Right forelimb (tissue), 1 donor: ENCODE measurements at regions not wholly inside any gene's neighbourhood (a gene's known extent, or its start where the extent isn't known, plus 50 kb on each side); places are given as distances from the start of the nearest gene placed in this dataset.

Source experiments
- DNase-seq: peaks from one replicate; pipeline ENCODE4 v3.0.0-alpha.2; 2018

GRCh38 chr10:4730998-4731397, 95.0 kb upstream of the AKR1E2 start:
- DNase-seq, result no peak

GRCh38 chr10:4725917-4726606, 99.9 kb upstream of the AKR1E2 start:
- no peak for DNase-seq

DNA sequence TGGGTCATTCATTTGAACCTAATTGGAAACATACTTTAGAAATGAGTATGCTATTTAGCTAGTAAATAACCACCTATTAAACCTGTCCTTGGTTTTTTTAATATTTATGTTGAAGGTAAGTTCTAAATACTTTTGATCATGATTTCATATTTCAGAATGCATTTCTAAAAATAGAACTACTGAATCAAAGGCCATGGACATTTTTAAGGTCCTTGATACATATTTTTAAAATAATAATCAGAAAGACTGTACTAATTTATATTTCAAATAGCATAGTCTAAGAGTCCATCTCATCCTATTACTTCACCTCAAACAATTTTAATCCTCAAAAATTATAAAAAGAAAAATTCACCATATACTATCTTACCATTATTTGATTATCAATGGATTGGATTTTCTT, 102.1 kb upstream of the AKR1E2 start:
- DNase-seq, result no peak

DNA sequence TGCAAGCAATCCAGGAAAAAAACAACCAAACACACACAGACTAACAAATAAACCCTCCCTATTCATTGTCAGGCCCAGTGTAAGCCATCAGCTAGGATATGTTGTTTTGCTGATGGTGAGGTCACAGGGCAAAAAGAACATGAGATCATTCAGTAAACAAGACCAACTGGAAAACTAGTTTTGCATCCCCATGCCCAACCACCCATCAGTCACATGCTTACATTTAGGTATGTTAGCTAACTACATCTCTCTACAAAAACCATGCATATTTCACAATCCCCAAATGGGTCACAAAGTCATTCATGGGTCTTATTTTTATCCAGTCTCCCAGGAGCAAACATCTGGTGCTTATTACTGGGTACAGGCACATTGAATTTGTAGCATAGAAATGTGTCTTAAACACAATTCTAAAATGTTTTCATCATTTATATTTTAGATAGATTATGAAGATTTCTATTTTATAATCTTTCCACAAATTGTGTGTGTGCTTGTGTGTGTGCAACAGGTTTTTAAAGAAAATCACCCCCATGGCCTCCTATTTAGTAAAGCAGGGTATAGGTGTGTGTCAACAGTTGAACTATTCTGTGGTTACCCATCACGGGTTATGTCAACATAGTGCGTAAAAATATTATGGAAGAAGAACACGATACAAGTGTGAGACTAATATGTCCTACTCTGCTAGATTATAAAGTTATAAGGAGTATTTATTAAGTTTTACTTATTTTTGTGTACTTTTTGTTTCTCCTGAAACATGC, 103.8 kb upstream of the AKR1E2 start:
- DNase-seq, result no peak

GRCh38 chr10:4720463-4720862, 105.5 kb upstream of the AKR1E2 start:
- no peak for DNase-seq

- DNase-seq, result no peak
Measured at GRCh38 chr10:4719671-4720070, 106.3 kb upstream of the AKR1E2 start.

- DNase-seq, result no peak
Measured at GRCh38 chr10:4719036-4719435, 107.0 kb upstream of the AKR1E2 start.

- no peak for DNase-seq
Measured at GRCh38 chr10:4718544-4718943, 107.5 kb upstream of the AKR1E2 start.

DNA sequence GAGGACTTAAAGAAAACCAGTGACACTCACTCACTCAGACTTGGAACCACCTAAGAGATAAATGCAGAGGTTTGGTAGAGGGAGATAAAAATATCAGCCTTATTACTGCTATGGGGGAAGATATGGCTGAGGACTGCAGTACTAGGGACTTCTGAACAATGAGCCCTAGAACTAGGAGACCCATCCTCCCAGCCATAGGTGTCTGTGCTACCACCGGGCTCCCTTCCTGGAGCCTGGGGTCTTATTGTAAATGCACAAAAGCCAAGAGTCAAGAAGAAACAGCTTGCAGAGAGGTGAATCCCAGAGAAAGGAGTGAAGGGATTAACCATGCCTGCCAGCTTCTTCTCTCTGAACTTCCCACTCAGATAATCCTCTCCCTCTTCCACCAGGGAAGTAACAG, 108.3 kb upstream of the AKR1E2 start:
- no peak for DNase-seq

DNA sequence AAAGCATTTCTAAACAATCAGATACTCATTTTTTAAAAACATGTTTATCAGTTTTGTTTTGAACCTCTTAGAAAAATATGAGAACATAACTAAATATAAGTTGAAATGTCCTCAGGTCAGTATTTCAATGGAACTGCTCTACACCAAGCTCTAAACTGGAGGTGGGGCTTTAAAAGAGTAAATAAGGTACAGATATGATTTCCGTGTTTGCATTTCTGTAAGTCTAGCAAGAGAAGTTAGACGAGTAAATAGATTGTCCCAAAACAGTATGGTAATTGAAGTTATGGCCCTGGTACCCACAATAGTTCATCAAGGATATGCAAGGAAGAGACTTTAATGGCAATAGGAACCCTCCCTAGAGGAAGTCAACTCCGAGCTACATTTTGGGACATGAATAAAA, 115.1 kb upstream of the AKR1E2 start:
- DNase-seq, result no peak

GRCh38 chr10:4708123-4708759, 117.8 kb upstream of the AKR1E2 start:
- DNase-seq, result no peak

DNA sequence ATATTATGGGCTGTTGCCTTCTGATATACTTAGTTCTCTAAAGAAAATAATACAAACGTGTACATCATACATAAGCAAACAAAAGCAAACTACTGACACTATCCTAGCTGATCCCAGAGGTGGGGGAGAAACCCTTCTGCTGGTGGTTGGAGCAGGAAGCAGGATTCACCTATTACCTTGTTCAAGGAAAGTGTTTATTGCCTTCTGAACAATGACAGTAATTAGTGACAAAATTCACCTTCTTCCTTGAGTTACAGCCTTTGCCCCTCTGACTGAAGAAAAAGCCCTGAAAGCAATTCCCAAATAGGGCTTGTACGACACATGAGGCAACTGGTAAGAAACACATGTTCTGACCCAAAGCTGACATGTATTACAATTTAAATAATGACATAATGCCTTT, 118.8 kb upstream of the AKR1E2 start:
- no peak for DNase-seq

DNA sequence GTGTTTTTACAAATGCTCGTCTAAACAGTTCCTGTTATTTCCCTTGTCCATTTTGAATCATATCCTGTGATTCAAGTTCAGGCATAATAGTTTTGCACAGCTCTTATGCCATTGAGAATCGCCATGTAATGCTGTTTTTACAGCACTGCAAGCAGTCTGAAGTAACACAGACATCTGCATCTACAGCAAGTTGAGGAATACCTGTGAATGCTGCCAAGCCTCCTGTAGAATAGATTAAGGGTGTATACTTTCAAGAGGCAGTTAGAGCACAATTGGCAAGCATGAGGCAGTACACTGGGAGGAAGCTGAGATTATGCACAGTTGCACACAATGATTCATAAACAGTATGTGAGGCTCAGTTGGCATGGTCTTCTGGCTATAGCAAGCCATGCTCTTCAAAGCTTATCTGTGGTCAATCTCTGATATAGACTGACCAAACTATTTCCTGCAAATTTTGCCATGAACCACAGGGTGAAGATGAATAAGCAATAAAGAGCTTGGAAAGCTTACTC, 121.9 kb upstream of the AKR1E2 start:
- no peak for DNase-seq

DNA sequence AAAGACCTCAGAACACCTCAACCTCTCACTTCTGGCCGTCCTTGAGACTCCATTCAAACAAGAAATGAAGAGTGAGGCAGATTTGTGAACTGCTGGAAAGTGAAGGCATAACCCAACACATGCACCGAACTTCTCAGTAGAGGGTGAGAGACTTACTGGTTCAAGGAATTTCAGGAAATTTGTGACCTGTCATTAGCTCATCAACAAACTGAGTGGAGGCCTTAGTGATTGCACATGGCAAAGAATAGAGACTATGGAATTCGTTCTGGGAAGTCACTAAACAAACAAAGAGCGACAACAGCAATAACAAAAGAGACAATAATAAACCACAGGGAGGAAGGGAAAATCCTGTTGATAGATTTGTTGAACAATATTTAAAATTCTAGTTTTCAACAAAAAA, 125.0 kb upstream of the AKR1E2 start:
- no peak for DNase-seq

DNA sequence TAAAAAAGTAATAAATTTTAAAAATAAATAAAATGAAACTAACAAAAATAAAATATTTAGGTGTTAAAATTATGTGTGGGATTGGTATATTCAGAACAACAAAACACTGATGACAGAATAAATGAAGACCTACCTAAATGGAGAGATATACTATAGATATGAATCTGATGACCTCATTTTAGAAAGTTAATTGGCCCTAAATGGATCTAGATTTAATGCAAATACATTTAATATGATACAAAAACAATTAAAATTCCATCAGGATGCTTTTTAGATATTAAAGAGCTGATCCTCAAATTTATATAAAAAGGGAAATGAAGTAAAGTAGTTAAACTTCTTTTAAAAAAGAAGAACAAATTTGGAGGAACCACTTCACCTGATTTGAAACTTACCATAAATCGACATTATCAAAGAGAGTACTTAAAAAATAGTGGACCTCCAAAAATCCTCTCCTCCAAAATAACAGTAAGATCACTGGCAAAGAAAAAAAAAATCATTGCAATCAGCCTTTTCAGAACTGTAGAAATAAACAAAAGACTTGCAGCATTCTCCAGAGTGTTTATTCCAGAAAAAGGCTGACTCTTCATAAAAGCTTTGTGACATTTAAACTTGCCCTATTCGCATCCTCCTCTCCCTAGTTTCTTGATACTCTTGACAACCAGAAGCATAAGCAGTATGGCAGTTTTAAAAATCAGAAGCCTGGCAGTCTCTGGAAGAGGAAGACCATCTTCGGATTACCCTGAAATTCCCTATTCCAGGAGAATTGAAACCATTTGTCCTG, 125.9 kb upstream of the AKR1E2 start:
- DNase-seq, result no peak

GRCh38 chr10:4698075-4698474, 127.9 kb upstream of the AKR1E2 start:
- no peak for DNase-seq

GRCh38 chr10:4696186-4696585, 129.8 kb upstream of the AKR1E2 start:
- DNase-seq, result no peak

- no peak for DNase-seq
Measured at GRCh38 chr10:4693967-4694366, 132.0 kb upstream of the AKR1E2 start.

- no peak for DNase-seq
Measured at GRCh38 chr10:4692206-4692605, 133.8 kb upstream of the AKR1E2 start.

DNA sequence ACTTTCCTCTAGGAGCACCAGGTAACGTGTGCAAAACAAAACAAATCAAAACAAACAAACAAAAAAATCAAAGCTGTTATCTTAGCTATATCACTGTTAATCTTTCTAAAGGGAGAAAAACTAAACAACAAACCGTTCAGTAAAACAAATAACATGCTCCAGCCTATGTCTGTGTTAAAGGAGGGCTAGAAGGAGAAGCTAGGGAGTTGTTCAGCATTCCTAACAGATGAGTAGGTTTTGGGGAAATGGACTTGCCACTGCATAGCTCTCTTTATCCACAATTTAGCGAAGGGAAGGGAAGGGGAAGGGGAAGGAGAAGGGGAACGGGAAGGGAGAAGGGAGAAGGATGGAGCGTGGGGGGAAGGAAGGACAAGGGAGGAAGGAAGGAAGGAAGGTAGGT, 134.2 kb upstream of the AKR1E2 start:
- no peak for DNase-seq

GRCh38 chr10:4691301-4691700, 134.7 kb upstream of the AKR1E2 start:
- DNase-seq, result no peak

DNA sequence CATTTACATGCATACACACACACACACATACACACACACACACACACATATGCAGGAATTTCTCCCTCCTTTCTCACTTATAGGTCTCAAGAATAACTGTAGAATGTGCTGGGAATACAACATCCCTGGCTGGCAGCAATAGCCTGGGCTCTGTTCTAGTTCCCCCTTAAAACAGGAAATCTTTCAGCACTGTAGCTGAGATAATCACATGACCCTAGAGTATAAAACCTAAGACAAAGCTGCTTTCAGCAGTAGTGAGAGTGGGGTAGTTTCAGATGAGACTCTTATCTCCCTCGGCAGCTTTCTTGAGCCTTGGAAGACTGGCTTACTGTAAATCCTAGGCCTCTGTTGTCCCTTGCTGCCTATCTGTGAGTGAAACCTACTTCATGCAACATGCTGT, 137.4 kb upstream of the AKR1E2 start:
- DNase-seq, result no peak

DNA sequence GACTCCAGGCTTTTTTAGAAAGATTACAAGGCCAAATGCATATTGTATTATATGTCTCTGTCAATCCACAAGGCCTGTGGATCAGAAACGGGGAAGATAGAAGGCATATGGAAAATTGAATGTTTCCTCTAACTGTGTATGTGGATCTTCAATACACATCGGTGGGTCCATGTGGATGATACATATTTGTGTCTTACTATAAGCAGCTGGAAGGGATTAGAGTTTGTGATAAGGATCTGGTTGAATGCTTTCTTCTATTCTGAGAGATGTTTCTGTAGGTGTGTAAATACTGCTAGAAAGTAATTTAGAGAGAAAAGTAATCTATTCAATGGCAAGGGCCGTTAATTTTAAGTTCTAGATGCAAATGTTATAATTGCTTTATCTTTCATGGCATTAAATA, 137.8 kb upstream of the AKR1E2 start:
- no peak for DNase-seq
